Dedifferentiated amniotic fluid mesenchymal stem cell (primary cell): ENCODE measurements at regions not wholly inside any gene's neighbourhood (a gene's known extent, or its start where the extent isn't known, plus 50 kb on each side); places are given as distances from the start of the nearest gene placed in this dataset.

Source experiments
- DNase-seq: peaks from one replicate; pipeline ENCODE4 v3.0.0-alpha.2; 2016; ENCODE audit errors: extremely low spot score

GRCh38 chr5:65068410-65068809 lies 299.7 kb downstream of the CWC27 start:
- no peak for DNase-seq

- DNase-seq, result no peak
These were observed 301.3 kb downstream of the CWC27 start for GRCh38 chr5:65070026-65070425.

GRCh38 chr5:65072850-65073249 lies 304.1 kb downstream of the CWC27 start:
- no peak for DNase-seq

GRCh38 chr5:65073250-65073661 lies 304.5 kb downstream of the CWC27 start:
- no peak for DNase-seq

- DNase-seq, result no peak
These were observed 307.0 kb downstream of the CWC27 start for GRCh38 chr5:65075623-65076250.

GRCh38 chr5:65076251-65076869 lies 307.6 kb downstream of the CWC27 start:
- peak; percentile 71 for DNase-seq

DNA sequence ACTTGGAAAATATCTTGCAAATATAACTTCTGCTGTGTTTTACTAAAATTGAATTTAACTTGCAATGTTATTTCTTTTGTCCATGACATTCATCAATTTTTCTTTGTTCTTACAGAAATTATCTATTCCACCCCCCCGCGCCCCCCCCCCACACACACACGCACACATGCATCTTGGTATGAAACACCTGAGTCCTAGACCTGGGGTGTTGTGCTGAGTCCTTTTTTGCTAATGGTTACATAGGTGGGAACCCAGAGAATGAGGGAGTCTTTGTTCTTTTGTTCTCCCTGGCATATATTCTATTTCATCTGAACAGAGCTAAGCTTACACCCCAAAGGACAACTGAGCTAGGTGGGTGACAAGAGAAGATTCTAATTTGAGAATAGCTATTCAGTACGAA lies 308.9 kb downstream of the CWC27 start:
- no peak for DNase-seq

- DNase-seq, result no peak
These were observed 309.6 kb downstream of the CWC27 start for GRCh38 chr5:65078331-65078730.

- DNase-seq, result no peak
These were observed 312.3 kb downstream of the CWC27 start for GRCh38 chr5:65081071-65081470.

DNA sequence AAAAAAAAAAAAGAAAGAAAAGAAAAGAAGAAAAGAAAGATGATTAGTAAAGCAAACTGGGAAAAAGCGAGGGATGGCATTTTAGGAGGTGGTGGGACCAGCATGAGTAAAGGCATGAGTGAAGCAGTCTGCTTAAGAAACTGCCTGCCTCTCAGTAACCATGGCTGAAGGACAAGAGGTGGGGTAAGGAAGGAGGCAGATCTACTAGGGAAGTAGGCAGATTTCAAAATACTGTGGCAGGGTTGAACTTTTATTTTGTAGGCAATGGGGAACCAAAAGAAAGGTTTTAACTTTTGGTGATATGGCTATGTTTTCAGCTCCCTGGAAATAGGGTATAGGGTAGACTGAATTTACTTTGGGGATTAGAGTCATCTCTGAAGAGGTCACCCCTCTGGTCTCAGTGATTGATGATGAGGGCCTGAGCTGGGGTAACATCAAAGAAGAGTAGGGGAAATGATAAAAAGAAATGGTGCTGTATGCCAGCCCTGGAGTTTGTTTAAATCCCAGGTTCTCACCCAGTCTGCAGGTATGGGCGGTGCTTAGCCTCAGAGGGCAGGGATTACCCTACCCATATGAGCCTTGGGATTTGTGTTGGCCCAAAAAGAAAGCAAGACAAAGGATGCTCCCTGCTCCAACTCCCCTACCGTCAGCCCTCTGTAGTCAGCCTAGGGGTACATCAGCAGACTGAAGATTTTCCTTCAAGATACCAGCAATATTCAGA lies 316.2 kb downstream of the CWC27 start:
- no peak for DNase-seq

- DNase-seq, result no peak
These were observed 316.8 kb downstream of the CWC27 start for GRCh38 chr5:65085516-65085850.

GRCh38 chr5:65086234-65086890 lies 317.6 kb downstream of the CWC27 start:
- no peak for DNase-seq

GRCh38 chr5:65087154-65087553 lies 318.4 kb downstream of the CWC27 start:
- DNase-seq, result no peak

DNA sequence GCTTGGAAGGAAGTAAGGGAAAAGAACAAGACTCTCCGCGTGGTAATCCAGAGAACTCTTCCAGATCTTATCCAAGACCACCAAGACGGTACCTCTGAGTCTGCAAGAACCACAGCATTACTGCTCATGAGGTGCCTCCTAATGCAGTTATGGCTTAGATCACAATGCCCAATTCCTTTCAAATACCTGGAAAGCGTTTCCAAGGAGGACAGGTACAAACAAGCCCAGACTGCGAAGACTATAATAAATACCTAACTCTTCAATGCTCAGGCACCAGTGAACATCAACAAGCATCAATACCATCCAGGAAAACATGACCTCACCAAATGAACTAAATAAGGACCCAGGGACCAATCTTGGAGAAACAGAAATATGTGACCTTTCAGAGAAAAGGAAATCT lies 325.5 kb downstream of the CWC27 start:
- DNase-seq, result no peak

DNA sequence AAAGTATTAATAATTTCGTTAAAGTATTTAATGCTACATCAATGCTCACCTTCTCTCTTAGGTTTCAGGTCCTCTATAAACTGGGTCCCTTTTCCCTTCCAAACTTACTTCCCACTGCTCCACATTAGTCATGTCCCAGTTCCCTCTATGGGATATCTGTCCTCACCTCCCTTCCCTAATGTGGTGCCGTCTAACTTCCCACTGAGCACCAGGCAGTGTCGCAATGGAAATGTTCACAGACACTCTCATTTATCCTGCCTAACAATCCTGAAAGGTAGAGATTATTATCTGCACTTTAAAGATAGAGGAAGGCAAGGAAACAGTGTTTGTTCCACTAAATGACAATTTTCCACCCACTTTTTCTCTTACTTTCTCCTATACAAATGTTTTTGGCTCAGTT lies 329.7 kb downstream of the CWC27 start:
- no peak for DNase-seq
